HEK293 (cell line): ENCODE measurements at regions not wholly inside any gene's neighbourhood (a gene's known extent, or its start where the extent isn't known, plus 50 kb on each side); places are given as distances from the start of the nearest gene placed in this dataset.

Experiments
- CTCF ChIA-PET: fragments of 350-600 bp; formaldehyde crosslinking; extraction: SDS; loops from one replicate; lab custom pipeline; 2021; ENCODE audit warnings: antibody characterized with exemption; lab: Yijun Ruan, JAX
- POLR2A ChIA-PET: fragments of 300-600 bp; formaldehyde crosslinking; extraction: SDS; loops from one replicate; lab custom pipeline; 2020; ENCODE audit warnings: antibody characterized with exemption, inconsistent platforms; lab: Yijun Ruan, JAX
- H3K27ac ChIP-seq: fragments of 200-500 bp; sonication (Bioruptor generic); 2 replicates; pipeline ENCODE4 v1.5.1; 2014; ENCODE audit warnings: low read depth, low read length, control low read depth, inconsistent platforms; ENCODE audit errors: extremely low read depth
- H3K36me3 ChIP-seq, 2 experiments: fragments of 200-500 bp in 1 of 2; sonication (Bioruptor generic) in 1 of 2; 1 replicate in 1 of 2; 2 replicates in 1 of 2; pipeline ENCODE4 v1.5.1; 2014 to 2017; ENCODE audit warnings: inconsistent platforms in 2 of 2, low read length in 2 of 2; ENCODE audit not compliant: control insufficient read depth in 2 of 2, insufficient read depth in 1 of 2
- H3K4me1 ChIP-seq: fragments of 200-500 bp; sonication (Bioruptor generic); 2 replicates; pipeline ENCODE4 v1.5.1; 2014; ENCODE audit warnings: mild to moderate bottlenecking, low read length, inconsistent platforms; ENCODE audit not compliant: control insufficient read depth, insufficient read depth
- H3K4me3 ChIP-seq: 2 replicates; pipeline ENCODE4 v1.5.1; 2011; ENCODE audit warnings: low read depth, mild to moderate bottlenecking, control low read depth, low read length, moderate library complexity
- H3K9me3 ChIP-seq: fragments of 200-500 bp; sonication (Bioruptor generic); 2 replicates; pipeline ENCODE4 v1.5.1; 2014; ENCODE audit warnings: low read depth, low read length, inconsistent platforms; ENCODE audit not compliant: control insufficient read depth, insufficient read depth
- GLI4 ChIP-seq: fragments of 450-650 bp; formaldehyde crosslinking; IDR thresholded peaks from 2 replicates; pipeline ENCODE4 v1.5.1; 2016; ENCODE audit warnings: missing biosample characterization, missing genetic modification characterization
- GLIS2 ChIP-seq: fragments of 450-650 bp; formaldehyde crosslinking; IDR thresholded peaks from 2 replicates; pipeline ENCODE4 v1.5.1; 2016; ENCODE audit warnings: missing biosample characterization, missing genetic modification characterization
- ZBTB21 ChIP-seq: fragments of 450-650 bp; formaldehyde crosslinking; IDR thresholded peaks from 2 replicates; pipeline ENCODE4 v1.5.1; 2017; ENCODE audit warnings: missing biosample characterization, missing genetic modification characterization
- ZIC2 ChIP-seq: fragments of 450-650 bp; formaldehyde crosslinking; IDR thresholded peaks from 2 replicates; pipeline ENCODE4 v1.5.1; 2016; ENCODE audit warnings: missing biosample characterization, missing genetic modification characterization
- ZNF112 ChIP-seq: fragments of 450-650 bp; formaldehyde crosslinking; IDR thresholded peaks from 2 replicates; pipeline ENCODE4 v1.5.0; 2017; ENCODE audit warnings: missing biosample characterization, missing genetic modification characterization
- ZNF266 ChIP-seq: fragments of 450-650 bp; formaldehyde crosslinking; IDR thresholded peaks from 2 replicates; pipeline ENCODE4 v1.5.1; 2016; ENCODE audit warnings: missing biosample characterization, missing genetic modification characterization, low read depth
- ZNF433 ChIP-seq: fragments of 450-650 bp; formaldehyde crosslinking; IDR thresholded peaks from 2 replicates; pipeline ENCODE4 v1.5.1; 2016; ENCODE audit warnings: missing biosample characterization, missing genetic modification characterization, low read depth
- ZNF513 ChIP-seq: fragments of 450-650 bp; IDR thresholded peaks from 2 replicates; pipeline ENCODE4 v1.5.1; 2018; ENCODE audit warnings: missing biosample characterization, missing genetic modification characterization
- ZNF549 ChIP-seq: fragments of 450-650 bp; IDR thresholded peaks from 2 replicates; pipeline ENCODE4 v1.5.1; 2018; ENCODE audit warnings: missing biosample characterization, missing genetic modification characterization, mild to moderate bottlenecking, inconsistent platforms, moderate library complexity
- ZNF600 ChIP-seq: fragments of 450-650 bp; formaldehyde crosslinking; IDR thresholded peaks from 2 replicates; pipeline ENCODE4 v1.5.1; 2016; ENCODE audit warnings: missing biosample characterization, missing genetic modification characterization
- ZNF660 ChIP-seq: fragments of 450-650 bp; IDR thresholded peaks from 2 replicates; pipeline ENCODE4 v1.5.1; 2018; ENCODE audit warnings: missing biosample characterization, mild to moderate bottlenecking, missing genetic modification characterization
- ZSCAN18 ChIP-seq: fragments of 450-650 bp; formaldehyde crosslinking; IDR thresholded peaks from 2 replicates; pipeline ENCODE4 v1.5.1; 2016; ENCODE audit warnings: missing biosample characterization, missing genetic modification characterization
- TF ChIP-seq, protein P1 (sequence below): fragments of 450-650 bp; formaldehyde crosslinking; IDR thresholded peaks from 2 replicates; pipeline ENCODE4 v1.5.1; 2017; ENCODE audit warnings: missing biosample characterization, missing genetic modification characterization
- TF ChIP-seq, protein P2 (sequence below): fragments of 450-650 bp; formaldehyde crosslinking; IDR thresholded peaks from 2 replicates; pipeline ENCODE4 v1.5.1; 2017; ENCODE audit warnings: missing biosample characterization, mild to moderate bottlenecking, missing genetic modification characterization, moderate library complexity
- TF ChIP-seq, protein P3 (sequence below): fragments of 450-650 bp; formaldehyde crosslinking; conservative IDR thresholded peaks from 2 replicates; pipeline ENCODE4 v1.5.1; 2016; ENCODE audit warnings: low read depth, missing biosample characterization, missing genetic modification characterization

- TF ChIP-seq, protein P1, sequence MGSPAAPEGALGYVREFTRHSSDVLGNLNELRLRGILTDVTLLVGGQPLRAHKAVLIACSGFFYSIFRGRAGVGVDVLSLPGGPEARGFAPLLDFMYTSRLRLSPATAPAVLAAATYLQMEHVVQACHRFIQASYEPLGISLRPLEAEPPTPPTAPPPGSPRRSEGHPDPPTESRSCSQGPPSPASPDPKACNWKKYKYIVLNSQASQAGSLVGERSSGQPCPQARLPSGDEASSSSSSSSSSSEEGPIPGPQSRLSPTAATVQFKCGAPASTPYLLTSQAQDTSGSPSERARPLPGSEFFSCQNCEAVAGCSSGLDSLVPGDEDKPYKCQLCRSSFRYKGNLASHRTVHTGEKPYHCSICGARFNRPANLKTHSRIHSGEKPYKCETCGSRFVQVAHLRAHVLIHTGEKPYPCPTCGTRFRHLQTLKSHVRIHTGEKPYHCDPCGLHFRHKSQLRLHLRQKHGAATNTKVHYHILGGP: no peak
- TF ChIP-seq GLI4 (tag by site-specific recombination): no peak
These were observed 85.7 kb downstream of the QDPR start (continued) for GRCh38 chr4:17426222-17426621.

DNA sequence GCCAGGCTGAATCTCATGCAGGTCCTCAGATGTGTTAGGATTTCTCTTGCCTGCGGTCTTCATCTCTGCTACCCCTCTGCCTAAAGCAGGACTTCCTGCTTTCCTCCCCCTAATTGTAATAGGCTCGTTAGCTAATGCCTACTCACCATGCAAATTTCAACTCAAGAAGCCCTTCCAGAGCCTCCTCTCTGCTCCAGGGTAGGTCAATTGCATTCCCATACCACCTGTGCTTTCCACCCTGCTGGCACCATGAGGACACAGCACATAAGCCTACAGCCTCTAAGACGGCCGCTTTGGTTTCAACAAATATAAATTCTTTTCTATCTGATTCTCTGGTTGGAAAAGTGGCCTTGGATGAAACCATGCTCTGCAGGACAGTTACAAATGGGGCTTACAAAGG is 93.9 kb downstream of the QDPR start:
- no peaks in the 10 kb centered on the region for H3K9me3 ChIP-seq
- H3K27ac ChIP-seq: no peak overlapping the region
- no peaks in the 10 kb centered on the region for H3K36me3 ChIP-seq
- no peaks in the 10 kb centered on the region for H3K4me1 ChIP-seq
- CTCF ChIA-PET: interaction anchor here (0.6 kb wide), 1 partner anchor 1128 kb away, joined by 3 read pairs; no protein-coding TSS in a partner anchor
- no peak overlapping the region for H3K4me3 ChIP-seq
- POLR2A ChIA-PET: no interaction called here
- TF ChIP-seq ZBTB21 (tag by site-specific recombination) (no peak), ZNF433 (tag by site-specific recombination) (no peak), ZNF600 (tag by site-specific recombination) (no peak), ZNF513 (tag by site-specific recombination) (no peak), ZNF112 (no peak), ZSCAN18 (tag by site-specific recombination) (no peak), GLIS2 (tag by site-specific recombination) (no peak), ZNF660 (tag by site-specific recombination) (no peak)
- TF ChIP-seq, protein P2, sequence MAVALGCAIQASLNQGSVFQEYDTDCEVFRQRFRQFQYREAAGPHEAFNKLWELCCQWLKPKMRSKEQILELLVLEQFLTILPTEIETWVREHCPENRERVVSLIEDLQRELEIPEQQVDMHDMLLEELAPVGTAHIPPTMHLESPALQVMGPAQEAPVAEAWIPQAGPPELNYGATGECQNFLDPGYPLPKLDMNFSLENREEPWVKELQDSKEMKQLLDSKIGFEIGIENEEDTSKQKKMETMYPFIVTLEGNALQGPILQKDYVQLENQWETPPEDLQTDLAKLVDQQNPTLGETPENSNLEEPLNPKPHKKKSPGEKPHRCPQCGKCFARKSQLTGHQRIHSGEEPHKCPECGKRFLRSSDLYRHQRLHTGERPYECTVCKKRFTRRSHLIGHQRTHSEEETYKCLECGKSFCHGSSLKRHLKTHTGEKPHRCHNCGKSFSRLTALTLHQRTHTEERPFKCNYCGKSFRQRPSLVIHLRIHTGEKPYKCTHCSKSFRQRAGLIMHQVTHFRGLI (tag by site-specific recombination): no peak
- TF ChIP-seq, protein P3, sequence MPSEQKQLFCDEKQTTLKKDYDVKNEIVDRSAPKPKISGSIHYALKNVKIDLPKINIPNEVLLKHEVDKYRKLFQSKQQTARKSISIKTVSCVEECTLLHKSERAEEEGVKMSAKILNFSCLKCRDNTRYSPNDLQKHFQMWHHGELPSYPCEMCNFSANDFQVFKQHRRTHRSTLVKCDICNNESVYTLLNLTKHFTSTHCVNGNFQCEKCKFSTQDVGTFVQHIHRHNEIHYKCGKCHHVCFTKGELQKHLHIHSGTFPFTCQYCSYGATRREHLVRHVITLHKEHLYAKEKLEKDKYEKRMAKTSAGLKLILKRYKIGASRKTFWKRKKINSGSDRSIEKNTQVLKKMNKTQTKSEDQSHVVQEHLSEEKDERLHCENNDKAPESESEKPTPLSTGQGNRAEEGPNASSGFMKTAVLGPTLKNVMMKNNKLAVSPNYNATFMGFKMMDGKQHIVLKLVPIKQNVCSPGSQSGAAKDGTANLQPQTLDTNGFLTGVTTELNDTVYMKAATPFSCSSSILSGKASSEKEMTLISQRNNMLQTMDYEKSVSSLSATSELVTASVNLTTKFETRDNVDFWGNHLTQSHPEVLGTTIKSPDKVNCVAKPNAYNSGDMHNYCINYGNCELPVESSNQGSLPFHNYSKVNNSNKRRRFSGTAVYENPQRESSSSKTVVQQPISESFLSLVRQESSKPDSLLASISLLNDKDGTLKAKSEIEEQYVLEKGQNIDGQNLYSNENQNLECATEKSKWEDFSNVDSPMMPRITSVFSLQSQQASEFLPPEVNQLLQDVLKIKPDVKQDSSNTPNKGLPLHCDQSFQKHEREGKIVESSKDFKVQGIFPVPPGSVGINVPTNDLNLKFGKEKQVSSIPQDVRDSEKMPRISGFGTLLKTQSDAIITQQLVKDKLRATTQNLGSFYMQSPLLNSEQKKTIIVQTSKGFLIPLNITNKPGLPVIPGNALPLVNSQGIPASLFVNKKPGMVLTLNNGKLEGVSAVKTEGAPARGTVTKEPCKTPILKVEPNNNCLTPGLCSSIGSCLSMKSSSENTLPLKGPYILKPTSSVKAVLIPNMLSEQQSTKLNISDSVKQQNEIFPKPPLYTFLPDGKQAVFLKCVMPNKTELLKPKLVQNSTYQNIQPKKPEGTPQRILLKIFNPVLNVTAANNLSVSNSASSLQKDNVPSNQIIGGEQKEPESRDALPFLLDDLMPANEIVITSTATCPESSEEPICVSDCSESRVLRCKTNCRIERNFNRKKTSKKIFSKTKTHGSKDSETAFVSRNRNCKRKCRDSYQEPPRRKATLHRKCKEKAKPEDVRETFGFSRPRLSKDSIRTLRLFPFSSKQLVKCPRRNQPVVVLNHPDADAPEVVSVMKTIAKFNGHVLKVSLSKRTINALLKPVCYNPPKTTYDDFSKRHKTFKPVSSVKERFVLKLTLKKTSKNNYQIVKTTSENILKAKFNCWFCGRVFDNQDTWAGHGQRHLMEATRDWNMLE: no peak

- Histone ChIP-seq H3K27ac (no peak overlapping the region), H3K9me3 (no peaks in the 10 kb centered on the region), H3K36me3 (no peaks in the 10 kb centered on the region), H3K4me3 (no peak overlapping the region), H3K4me1 (no peaks in the 10 kb centered on the region)
- TF ChIP-seq ZNF266 (tag by site-specific recombination): no peak
- no peak for TF ChIP-seq ZNF549 (tag by site-specific recombination)
- TF ChIP-seq ZIC2 (tag by site-specific recombination): no peak
- CTCF ChIA-PET: no interaction called here
- POLR2A ChIA-PET: no interaction called here
These were observed 97.5 kb downstream of the QDPR start for GRCh38 chr4:17414392-17414791.
